ENCODE measurements at regions not wholly inside any gene's neighbourhood (a gene's known extent, or its start where the extent isn't known, plus 50 kb on each side); places are given as distances from the start of the nearest gene placed in this dataset.
"Not testable (repeated sequence)": the region's sequence is repeated elsewhere in the genome, so short reads cannot be mapped to it uniquely, and the experiment has no call there.

DNA sequence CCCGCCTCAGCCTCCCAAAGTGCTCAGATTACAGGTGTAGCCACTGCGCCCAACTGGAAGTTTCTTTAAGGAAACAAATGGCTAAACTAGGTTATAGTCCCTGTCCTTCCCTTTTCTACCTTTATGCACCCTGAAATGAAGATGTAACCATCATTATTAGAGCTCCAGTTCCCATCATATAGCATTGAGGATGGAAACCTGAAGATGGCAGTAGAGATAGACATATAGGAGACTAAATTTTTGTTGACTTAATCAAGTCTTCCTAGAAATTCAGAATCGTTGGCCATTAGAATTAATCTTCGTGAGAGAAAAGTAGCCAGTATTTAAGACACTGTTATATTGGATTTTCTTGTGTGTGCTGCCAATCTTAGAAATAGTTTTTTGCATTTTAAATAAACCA, 1016.3 kb upstream of the NCAM2 start:
- no peak for DNase-seq (ENCODE audit: low read depth, low spot score)

DNA sequence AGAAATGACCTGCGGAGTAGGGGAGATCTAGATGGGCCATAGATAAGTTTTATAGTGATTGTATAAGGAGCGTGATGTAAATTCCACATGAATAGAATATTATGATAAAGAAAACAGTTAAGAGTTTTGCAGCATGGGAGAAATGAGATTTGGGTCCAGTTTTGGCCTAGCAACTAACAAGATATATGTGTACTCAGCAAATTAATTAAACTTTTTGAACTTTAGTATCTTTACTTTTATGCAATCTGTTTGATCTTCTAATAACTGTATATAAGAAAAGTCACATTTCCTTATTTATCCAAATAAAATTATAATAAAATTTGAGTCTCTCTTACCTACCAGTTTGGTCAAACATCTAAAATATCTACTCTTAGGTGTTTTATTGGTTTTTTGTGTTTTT, 1011.8 kb upstream of the NCAM2 start:
- no peak for DNase-seq (ENCODE audit: low read depth, low spot score)

DNA sequence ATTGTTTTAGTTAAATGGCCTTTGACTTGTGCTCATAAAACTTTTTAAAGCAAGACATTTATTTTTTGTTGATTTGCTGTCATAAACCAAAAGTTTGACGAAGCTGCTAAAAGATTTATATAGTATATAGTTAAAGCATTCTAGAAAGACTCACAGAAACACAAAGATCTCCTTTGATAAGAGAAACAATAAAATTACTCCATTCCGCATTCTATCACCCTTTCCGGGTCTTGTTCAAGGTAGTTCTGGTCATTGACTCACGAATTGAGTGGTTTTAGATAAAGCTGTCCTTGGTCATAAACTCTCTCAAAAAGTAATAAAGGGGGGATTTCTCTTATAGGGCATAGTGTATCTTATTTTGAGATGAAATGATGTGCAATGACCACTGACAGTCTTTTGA, 1010.5 kb upstream of the NCAM2 start:
- DNase-seq (ENCODE audit: low read depth, low spot score): no peak

DNA sequence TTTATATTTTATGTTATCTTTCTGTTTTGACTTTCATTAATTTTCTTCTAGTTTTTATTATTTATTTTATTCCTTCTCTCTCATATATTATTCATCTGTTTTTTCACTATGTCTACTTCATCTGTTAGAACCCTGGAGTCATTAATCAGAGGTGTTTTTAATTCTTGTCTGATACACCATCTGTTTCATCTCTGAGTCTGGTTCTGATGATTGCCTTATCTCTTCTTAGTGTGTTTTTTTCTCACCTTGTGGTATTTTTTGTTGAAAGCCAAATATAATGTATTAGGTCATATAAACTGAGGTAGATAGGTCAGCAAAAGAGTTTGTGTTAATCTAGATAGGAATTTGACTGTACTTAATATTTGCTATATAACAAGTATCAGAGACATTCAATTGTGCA, 1005.7 kb upstream of the NCAM2 start:
- no peak for DNase-seq (ENCODE audit: low read depth, low spot score)

DNA sequence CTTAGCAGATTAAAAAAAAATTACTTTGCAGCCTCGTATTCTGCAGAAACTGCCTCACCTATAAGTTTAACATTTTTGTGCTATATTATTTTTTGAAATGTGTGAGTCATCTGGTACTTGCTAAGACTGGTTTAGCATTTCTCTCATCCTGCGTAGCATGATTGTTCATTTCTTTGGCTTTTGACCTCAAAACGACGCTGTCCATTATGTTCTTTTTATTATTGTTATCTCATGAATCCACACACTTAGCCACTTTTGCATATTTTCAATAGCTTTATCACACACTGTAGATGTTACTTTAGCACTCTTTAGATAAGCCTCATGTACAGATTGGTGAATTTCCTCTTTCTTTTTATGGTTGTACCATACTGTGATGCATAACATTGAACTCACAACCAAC, 1004.9 kb upstream of the NCAM2 start:
- DNase-seq (ENCODE audit: low read depth, low spot score): no peak

DNA sequence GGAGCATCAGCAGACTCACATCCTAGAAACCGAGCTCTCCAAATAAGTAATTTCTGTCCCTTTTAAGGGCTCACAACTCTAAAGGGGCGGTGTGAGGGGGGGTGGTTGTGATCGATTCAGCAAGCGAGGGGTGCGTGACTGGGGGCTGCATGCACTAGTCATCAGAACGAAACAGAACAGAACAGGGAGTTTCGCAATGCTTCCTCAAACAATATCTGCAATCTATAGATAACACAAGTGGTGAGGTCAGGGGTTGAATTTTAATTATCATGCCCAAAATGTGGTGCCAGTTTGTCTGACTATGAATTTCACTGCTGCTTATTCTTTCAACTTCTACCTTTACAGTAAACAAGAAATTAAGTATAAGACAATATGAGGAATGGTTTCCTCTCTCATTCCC, 1003.0 kb upstream of the NCAM2 start:
- no peak for DNase-seq (ENCODE audit: low read depth, low spot score)

DNA sequence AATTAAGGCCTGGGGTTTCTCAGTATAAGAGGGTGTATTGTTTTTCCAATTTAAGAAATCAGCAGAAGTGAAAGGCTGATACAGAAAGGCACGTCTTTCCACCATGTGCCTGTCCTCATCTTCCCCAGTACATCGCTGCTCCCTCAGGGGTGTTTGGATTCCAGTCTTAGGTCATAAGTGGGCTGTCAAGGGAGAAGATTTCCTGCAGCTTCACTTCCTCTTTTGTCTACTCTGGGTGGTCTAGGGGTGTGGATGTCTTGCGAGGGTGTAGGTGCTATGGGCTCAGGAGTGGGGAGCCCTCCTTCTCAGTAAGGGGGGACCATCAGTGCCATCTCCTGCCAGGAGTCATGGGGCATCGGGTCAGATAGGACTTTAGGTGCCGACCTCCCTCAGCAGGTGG, 999.8 kb upstream of the NCAM2 start:
- DNase-seq (ENCODE audit: low read depth, low spot score): no peak

DNA sequence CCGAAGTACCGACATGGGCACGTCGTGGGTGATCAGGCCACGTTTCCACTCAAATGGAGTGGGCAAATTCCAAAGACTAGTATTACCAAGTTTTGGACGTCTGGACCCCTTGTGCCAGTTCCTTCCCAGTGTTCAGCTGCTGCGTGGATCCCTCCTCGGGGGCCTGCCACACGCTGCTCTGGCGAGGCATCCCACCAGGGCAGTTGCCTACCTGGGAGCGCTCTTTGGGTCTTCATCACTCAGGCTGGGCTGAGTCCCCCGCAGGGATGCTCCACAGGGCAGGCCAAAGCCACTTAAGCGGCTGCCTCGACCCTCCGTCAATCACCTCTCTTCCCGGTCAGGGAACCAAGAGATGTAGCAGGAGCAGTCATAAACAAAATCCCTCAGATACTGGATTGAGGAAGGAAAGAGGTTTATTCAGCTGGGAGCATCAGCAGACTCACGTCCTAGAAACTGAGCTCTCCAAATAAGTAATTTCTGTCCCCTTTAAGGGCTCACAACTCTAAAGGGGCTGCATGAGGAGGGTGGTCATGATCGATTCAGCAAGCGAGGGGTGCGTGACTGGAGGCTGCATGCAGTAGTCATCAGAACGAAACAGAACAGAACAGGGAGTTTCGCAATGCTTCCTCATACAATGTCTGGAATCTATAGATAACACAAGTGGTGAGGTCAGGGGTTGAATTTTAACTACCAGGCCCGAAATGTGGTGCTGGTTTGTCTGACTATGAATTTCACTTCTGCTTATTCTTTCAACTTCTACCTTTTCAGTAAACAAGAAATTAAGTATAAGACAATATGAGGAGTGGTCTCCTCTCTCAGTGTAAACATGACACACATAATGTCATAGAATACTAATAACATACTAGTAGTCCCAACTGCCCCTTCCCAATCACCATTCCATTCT, 998.6 kb upstream of the NCAM2 start:
- no peak for DNase-seq (ENCODE audit: low read depth, low spot score)

DNA sequence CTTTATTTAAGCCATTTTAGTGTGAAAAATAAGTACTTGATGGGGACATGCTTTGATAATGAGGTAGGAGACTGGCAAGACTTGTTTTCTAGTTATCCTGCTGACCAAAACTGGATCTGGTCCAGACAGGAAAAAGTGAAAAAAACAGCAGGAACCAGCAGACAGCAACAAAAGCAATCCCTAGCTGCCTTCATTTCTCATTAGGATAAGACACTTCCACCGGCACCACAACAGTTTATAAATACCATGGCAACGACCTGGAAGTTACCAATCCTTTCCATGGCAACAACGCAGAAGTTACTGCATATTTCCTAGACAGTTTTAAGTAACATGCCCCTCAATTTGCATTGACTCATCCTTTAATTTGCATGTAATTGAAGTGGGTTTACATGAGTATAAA, 993.8 kb upstream of the NCAM2 start:
- no peak for DNase-seq (ENCODE audit: low read depth, low spot score)

DNA sequence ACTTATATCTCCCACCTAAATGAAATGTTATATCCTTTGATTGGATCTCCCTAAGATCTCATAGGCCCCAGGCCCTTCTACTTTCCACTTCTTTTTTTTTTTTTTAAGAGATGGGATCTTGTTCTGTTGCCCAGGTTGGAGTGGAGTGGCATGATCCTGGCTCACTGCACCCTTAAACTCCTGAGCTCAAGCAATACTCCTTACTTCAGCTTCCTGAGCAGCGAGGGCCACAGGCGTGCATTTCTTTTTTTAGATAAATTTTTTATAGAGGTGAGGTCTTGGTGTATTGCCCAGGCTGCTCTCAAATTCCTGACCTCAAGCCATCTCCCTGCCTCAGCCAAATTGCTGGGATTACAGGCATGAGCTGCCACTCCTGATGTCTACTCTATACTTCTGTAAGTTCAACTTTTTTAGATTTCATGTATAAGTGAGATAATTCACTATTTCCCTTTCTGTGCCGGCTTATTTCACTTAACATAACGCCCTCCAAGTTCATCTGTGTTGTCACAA, 987.5 kb upstream of the NCAM2 start:
- DNase-seq (ENCODE audit: low read depth, low spot score): no peak

DNA sequence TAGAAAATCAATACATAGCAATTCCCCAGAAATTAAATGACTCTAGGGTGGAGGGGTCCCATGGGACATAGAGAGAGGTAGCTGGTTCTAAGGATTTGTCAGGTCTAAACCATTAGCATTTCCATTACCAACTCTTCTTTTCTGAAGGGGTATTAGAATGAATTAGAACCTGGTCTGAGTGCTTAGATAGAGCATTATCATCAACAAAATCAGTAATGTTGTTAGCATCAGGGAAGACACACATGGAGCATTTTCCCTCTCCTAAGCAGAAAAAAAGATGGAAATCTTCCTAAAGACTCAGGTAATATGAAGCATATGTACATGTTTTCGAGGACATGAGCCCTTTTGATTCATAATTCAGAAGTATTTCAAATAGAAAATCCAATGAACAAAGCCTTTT, 984.4 kb upstream of the NCAM2 start:
- DNase-seq (ENCODE audit: low read depth, low spot score): no peak

DNA sequence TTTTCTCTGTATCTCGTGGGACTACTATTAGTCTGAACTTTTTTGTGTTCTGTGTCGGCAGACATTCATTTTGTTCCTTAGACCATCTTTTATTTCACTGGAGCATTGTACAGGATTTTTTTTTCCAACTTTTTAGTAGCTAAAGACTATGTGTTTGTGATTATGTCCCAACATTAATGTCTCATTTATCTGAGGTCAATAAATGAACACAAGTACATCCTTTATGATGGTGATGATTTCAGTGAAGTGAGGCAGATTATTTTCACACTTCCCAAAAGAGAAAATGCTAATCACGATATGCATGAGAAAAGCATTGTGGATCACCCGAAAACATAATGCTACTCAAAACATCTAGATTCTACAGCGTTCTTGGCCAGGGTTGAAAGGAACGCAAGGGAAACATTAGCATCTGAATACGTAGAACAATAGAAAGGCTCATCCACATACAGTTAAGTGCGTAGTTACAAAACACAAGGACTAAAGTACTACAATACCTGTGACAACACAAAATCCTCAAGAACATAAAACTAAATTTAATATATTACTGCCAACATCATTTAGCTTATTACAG, 981.7 kb upstream of the NCAM2 start:
- peak; percentile 10 for DNase-seq (ENCODE audit: low read depth, low spot score)

DNA sequence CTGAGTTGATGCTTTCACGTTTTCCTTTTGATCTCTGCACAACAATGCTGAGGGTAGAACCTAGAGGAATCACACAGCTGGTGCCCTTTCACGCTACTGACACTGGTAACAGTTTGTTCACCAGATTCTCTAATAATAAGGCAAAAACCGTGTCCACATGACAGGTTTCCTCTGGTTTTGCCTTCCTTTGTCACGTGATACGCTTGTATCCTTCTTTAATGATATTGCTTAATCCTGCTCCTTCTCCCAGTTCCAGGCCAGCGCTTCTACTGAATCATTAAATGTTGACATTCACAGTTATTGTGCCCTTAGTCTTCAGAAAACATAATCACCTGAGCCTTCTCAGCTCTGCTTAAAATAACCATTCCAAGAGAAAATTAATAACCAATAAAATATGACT, 978.2 kb upstream of the NCAM2 start:
- DNase-seq (ENCODE audit: low read depth, low spot score): no peak

DNA sequence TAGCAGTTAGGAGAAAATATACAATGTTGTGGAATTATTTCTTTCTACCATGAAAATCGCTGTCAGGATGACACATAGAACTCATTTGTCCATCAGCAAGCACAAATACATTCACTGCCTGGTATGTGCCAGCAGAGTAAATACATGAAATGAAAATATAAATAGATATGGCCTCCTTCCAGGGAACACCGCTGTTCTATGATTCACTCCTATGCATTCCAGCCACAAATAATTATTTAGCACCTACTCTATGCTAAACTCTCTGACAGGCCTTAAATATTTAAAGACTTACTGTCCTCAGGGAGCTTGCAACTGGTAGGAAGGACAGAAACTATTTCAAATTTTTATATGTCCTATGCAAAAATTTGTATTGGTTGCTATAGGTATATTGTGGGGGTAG, 975.0 kb upstream of the NCAM2 start:
- no peak for DNase-seq (ENCODE audit: low read depth, low spot score)

DNA sequence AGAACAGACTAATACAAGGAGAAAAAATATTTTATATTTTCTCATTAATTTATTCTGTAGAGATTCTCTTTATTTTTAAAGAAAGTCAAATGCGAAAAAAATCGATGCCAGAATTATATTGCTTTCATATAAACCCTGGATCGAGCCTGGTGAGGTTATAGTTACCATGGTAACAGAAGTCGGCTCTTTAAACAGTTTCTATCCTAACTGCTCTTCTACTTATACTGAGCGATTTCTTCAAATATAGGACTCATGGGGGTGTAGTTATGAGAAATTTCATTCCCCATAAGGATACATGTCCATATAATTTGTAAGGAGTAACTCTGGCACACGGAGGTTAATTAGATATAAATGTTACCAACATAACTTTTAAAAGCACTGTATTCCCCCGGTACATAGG, 973.5 kb upstream of the NCAM2 start:
- DNase-seq (ENCODE audit: low read depth, low spot score): no peak

DNA sequence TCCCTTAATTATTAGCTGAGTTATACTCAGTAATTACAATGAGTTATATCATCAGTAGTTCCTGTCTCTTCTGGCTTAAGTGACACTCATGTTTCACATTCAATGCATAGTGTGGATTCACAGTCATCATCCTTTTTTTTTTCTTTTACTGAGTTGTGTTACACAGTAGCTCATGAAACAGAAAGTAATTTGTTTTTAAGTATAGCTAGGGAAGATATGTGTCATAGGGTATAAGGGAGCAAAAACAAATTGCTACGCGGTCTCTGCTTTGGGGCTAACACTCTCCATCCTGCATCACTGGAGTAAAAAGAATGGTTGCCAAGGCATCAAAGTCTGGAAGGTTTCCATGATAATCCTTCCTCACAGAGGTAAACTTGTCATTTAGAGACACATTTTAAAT, 971.7 kb upstream of the NCAM2 start:
- DNase-seq (ENCODE audit: low read depth, low spot score): no peak

DNA sequence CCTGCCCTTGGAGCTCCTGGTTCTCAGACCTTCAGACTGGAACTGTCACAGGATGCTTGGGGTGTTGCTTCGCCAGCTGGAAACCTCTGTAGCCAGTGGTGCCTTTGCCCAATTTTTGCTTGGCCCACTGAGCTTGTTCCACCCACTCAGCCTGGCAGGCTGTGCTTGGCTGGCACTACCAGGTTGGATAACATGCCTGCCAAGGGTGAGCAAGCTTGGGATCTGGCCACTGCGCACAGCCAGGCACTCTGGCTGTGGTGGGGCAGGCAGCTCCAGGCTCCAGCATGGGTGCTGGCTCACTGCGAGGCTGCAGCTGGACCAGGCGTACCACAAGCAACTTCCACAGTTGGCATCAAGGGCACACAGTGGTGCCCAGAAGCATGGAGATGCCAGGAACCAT, 967.8 kb upstream of the NCAM2 start:
- no peak for DNase-seq (ENCODE audit: low read depth, low spot score)

DNA sequence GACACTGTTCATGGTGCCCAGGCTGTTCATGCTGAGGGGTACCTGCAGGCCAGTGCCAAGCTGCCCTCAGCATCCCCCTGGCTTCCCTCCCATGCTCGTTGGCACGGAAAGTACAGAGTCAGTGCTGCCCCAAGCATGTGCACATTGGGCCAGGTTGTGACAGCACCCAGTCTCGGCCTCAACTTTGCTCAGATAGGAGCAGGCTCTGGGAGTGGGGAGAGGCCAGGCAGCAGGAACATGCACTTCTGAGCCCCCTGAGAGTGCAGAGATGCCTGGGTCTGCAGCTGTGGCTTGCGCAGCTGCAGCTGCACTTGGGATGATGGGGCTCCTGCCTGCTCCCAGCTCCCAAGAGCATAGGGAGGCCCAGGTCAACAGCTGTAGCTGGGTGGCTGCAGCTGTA, 966.4 kb upstream of the NCAM2 start:
- no peak for DNase-seq (ENCODE audit: low read depth, low spot score)

DNA sequence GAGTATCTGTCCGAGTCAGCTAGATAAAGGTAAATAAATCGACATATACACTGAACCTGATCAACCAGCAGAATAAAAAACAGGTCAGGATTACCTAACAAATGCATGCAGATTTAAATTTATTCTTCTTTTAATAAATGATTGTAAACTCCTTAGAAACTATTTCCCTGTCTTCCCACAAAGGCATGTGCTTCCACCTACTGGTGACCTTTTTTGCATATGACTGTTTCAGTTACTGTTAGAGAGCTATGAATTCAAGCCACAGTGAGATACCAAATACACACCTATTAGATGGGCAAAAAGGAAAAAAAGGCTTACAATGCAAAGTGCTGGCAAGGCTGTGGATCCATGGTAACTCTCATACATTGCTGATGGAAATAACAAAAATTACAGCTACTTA, 957.4 kb upstream of the NCAM2 start:
- DNase-seq (ENCODE audit: low read depth, low spot score): no peak

DNA sequence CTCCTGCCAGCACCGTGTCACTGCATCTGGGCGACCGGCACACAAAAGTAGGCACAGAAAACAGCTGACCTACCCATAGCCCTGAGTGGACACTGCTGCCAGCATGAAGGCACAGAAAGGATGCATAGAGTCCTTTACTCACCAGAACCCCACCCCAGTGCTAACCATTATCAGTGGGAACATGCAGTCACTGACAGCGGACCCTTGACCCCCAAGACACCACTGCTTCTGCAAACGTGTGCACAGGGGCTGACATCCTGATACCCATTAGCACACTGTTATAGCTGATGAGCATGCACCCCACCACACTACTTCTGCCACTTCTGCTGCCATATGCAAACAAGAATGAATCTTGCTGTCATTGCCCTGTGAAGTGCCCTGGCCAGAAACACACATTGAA, 953.0 kb upstream of the NCAM2 start:
- DNase-seq (ENCODE audit: low read depth, low spot score): no peak

DNA sequence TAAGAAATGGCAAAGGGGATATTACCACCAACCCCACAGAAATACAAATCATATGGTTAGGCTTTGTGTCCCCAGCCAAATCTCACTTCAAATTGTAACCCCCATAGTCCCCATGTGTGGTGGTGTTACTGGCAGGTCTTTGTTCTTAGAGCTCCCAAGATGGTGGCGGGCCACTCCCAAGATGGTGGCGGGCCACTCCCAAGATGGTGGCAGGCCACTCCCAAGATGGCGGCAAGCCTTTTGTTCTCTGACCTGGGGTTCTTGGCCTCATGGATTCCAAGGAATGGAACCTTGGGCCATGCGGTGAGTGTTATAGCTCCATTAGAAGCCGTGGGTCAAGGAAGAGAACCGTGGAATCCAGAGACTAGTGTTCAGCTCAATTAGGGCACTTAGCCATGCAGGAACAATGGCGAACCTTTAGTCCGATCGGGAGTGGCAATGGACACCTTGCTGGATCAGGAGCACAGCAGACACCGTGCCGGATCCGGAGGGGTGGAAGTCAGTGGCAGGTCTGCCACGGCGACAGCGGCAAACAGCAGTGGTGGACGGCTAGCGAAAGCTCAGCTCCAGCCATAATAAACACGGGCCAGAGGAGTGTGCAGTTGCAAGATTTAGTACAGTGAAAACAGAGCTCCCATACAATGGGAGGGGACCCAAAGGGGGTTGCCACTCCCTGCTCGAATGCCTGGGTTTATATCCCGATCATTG, 949.9 kb upstream of the NCAM2 start:
- not testable (repeated sequence) for DNase-seq (ENCODE audit: low read depth, low spot score)

DNA sequence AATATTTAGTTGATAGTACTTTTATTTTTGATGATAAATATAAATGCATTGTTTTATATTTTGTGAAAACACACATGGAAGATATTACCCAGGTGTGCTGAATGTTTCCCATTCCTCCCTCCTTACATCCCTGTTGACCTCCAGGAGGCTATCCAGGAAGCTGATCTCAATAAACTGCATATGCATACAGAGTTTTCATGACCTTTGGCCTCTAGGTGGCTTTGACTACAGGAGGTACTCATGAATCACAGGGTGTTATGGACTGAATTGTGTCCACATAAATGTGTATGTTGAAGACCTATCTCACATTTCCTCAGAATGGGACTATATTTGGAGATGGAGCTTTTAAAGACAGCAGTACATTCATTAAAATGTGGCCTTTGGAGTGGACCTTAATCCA, 914.9 kb upstream of the NCAM2 start:
- no peak for DNase-seq (ENCODE audit: low read depth, low spot score)

DNA sequence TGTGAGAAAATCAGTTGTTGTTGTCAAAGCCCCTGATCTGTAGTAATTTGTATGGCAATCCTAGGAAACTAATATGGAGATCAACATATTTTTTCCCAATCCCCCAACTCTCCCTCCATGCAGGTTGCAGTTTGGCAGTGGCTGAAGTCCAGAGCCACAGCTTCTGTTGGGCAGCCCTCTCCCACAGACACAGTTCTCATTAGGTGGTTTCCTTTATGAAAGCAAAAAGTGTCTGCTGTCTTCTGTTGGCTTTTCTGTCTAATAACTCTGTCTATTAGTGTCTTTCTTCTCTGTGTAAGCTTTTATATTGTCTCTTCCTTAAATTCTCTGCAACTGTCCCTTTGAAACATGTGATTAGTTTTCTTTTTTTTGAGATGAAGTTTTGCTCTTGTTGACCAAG, 914.3 kb upstream of the NCAM2 start:
- no peak for DNase-seq (ENCODE audit: low read depth, low spot score)

Data from ELF-1 (cell line).